LNCAP (cell line): ENCODE measurements at regions not wholly inside any gene's neighbourhood (a gene's known extent, or its start where the extent isn't known, plus 50 kb on each side); places are given as distances from the start of the nearest gene placed in this dataset.

Experiments
- TF ChIP-seq, protein P1 (sequence below): fragments of 450-650 bp; IDR thresholded peaks from 2 replicates; pipeline ENCODE4 v1.5.1; 2017; ENCODE audit warnings: mild to moderate bottlenecking

DNA sequence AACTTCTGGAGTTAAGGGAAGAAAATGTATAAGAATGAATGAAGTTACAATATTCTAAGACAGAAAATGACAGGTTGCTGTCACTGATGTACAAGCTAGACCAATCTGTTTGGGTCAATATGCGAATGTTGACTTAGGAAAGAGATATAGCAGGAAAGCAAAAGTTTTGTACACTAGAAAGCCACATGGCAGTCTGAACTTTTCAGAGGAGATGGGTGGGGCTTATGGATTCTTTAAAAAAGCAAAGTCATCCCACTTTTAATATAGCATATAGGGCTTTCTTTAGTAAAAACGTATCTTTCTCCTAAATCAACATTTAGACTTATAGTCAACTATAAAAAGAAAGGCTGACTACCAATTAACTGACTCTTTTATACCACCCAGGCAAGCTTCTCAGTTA is 381.2 kb downstream of the PTPRC start:
- TF ChIP-seq, protein P1, sequence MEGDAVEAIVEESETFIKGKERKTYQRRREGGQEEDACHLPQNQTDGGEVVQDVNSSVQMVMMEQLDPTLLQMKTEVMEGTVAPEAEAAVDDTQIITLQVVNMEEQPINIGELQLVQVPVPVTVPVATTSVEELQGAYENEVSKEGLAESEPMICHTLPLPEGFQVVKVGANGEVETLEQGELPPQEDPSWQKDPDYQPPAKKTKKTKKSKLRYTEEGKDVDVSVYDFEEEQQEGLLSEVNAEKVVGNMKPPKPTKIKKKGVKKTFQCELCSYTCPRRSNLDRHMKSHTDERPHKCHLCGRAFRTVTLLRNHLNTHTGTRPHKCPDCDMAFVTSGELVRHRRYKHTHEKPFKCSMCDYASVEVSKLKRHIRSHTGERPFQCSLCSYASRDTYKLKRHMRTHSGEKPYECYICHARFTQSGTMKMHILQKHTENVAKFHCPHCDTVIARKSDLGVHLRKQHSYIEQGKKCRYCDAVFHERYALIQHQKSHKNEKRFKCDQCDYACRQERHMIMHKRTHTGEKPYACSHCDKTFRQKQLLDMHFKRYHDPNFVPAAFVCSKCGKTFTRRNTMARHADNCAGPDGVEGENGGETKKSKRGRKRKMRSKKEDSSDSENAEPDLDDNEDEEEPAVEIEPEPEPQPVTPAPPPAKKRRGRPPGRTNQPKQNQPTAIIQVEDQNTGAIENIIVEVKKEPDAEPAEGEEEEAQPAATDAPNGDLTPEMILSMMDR = no peak

DNA sequence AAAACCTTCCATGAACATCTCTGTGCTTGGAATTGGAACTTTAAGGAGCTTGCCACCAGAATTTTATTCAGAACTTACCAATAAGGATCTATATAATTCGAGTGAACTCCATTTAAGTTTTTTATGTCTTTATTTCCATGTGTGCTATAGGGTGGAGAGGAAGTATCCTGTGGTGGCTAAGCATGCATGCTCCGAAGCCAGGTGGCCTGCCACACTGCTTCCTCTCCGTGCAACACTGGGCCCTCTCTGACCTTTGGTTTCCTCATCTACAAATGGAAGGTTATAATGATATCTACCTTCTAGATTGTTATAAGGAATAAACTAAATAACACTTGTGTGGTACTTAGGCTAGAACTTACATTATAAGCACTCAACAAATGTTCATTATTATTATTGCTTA is 382.1 kb downstream of the PTPRC start:
- TF ChIP-seq, protein P1 = no peak

DNA sequence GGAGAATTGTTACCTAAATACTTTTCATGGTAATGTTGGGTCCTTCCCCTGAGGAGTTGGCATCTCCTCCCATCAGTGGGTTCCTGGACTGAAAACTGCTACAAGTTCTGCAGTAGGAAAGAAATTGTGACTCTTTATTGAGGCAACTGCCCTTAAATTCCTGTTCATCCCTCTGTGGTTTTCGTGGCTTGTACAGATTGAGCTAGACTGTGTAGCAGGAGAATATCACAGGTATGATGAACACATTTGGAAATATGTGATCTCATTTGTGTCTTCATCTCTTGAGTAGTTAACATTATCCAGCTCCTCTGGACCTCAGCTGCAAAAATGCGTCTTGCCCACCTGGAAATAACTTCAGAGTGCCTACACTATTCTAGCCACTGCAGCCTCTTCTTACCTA is 390.6 kb downstream of the PTPRC start:
- TF ChIP-seq, protein P1 = no peak

DNA sequence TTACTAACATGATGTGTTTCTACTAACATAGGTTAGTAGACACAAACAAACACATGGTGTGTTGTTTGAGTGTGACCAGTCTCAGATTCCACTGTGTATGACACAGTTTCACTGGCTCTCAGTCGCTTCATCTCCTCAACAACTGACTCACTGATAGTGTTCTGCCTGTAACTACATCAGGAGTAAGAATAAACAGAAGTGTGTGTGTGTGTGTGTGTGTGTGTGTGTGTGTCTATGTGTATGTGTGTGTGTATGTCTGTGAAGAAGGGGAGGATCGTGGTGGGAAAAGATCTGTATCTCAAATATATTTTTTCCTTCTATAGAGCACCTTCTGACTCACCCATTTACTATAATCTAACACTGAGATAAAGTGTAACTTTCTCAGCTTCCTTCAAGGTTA is 391.0 kb downstream of the PTPRC start:
- TF ChIP-seq, protein P1 = no peak

DNA sequence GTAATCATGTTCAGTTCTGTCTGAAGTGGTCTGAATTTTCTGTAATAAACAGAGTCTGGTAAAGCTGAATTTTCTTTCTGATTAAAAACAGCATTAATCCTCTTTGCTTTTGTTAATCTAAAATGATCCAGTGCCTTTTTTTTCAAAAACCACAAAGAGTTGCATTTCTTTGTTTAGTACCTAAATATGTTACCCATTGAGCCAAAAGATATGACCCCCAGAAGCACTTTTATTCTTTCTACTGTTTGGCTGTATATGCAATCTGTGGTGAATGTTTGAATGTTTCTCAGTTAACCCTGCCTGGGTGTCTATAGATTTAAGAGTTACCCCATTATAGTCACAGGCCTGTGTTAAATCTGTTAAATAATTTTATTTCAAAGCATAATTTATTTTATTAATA is 394.8 kb downstream of the PTPRC start:
- TF ChIP-seq, protein P1 = no peak

DNA sequence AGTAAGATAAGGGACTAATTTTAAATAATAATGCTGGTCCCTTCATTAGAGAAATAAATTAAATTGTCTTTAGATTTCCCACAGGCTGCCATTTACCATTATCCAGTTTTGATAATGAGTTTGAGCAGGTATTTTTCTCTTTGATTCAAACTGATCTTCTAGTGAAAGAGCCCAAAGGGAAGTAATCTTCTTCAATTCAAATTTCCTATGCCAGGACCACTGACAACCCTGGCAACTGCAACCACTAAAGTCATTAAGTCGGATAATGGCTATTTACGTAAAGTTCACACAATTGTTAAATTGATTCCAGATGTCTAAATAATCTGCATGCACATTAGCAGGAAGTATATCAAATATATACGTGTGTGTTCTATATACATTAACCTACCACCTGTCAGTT is 399.3 kb downstream of the PTPRC start:
- TF ChIP-seq, protein P1 = no peak

DNA sequence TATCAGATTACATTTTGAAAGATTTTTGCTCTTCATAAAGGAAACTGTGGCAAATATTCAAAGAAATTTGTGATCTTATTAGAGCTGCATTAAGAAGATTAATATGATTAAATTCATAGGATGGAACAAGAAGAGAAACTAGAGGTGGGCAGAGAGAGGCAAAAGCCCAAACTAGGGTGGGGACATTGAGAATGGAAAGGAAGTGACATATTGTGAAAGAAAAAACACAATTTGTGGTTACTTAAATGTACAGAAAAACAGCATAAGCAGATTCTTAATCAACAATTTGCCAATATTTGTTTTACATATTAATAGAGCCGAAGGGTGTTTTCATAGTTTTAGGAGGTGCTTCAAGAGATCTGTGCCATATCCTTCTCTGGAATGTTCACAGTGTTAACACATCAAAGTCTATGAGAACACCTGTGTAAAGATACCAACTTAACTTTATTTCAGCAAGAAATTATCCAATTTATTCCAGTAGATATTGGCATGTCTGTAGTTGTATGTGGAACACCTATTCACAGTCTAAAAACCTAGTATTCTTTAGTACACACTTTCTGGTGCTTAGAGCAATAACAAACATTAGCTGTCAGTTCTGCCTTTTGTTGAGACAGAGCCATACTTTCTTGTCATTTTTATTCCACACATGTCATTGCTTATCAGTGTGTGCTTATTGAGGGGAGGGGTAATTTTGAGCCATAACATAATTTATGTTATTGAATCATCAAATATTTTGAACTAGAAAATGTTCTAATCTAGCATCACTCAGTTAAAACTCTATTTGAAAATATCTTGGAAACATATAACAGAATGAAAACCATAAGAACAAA is 401.5 kb downstream of the PTPRC start:
- TF ChIP-seq, protein P1 = no peak
